Panc1 (cell line): ENCODE measurements at regions not wholly inside any gene's neighbourhood (a gene's known extent, or its start where the extent isn't known, plus 50 kb on each side); places are given as distances from the start of the nearest gene placed in this dataset.

Experiments used
- ATAC-seq: fragments of 200-7000 bp; cut with Tn5 transposase; 2 replicates; pipeline ENCODE4 v1.9.1; 2020; ENCODE audit warnings: mild to moderate bottlenecking, moderate library complexity
- BruUV-seq: library from RNA; stranded (reverse); fragments of 400-500 nt; replicated peaks from 2 replicates; lab custom pipeline; 2021; lab: Mats Ljungman, UMichigan
- CTCF ChIA-PET: fragments of 300-600 bp; sonication (Branson Sonifier 250); formaldehyde crosslinking; loops from one replicate; lab custom pipeline; 2022; ENCODE audit warnings: antibody characterized with exemption; lab: Charles Lee
- POLR2A ChIA-PET: fragments of 300-600 bp; sonication (Branson Sonifier 250); formaldehyde crosslinking; loops from one replicate; lab custom pipeline; 2022; ENCODE audit warnings: antibody characterized with exemption; lab: Charles Lee
- DNase-seq: peaks from one replicate; pipeline ENCODE4 v3.0.0-alpha.2; 2010; ENCODE audit warnings: low read depth, low spot score
- H3K27ac ChIP-seq: 2 replicates; pipeline ENCODE4 v1.5.1; 2011; ENCODE audit warnings: mild to moderate bottlenecking, low read length, inconsistent platforms
- H3K27me3 ChIP-seq: fragments of 200-500 bp; sonication (Bioruptor generic); 2 replicates; pipeline ENCODE4 v1.6.0; 2014; ENCODE audit warnings: low read length, inconsistent platforms; ENCODE audit not compliant: control insufficient read depth, insufficient read depth
- H3K36me3 ChIP-seq: fragments of 200-500 bp; sonication (Bioruptor generic); 2 replicates; pipeline ENCODE4 v1.5.1; 2014; ENCODE audit warnings: inconsistent platforms, mild to moderate bottlenecking, low read length, moderate library complexity; ENCODE audit not compliant: control insufficient read depth, insufficient read depth
- H3K4me1 ChIP-seq: 2 replicates; pipeline ENCODE4 v1.5.1; 2011; ENCODE audit warnings: inconsistent platforms, mild to moderate bottlenecking, low read length, moderate library complexity; ENCODE audit not compliant: control insufficient read depth, insufficient read depth
- H3K4me3 ChIP-seq, 2 experiments: 2 replicates each; pipeline ENCODE4 v1.5.1; 2011 to 2012; ENCODE audit warnings: low read depth in 2 of 2, low read length in 2 of 2, mild to moderate bottlenecking in 2 of 2, inconsistent platforms in 1 of 2, moderate library complexity in 1 of 2
- H3K9me3 ChIP-seq: fragments of 200-500 bp; sonication (Bioruptor generic); 2 replicates; pipeline ENCODE4 v1.5.1; 2014; ENCODE audit warnings: low read depth, mild to moderate bottlenecking, inconsistent platforms, low read length, moderate library complexity; ENCODE audit not compliant: control insufficient read depth, insufficient read depth
- POLR2AphosphoS5 ChIP-seq: IDR thresholded peaks from 2 replicates; pipeline ENCODE4 v1.6.1; 2012; ENCODE audit warnings: mild to moderate bottlenecking, low read depth, low read length, moderate library complexity
- REST ChIP-seq, 2 experiments: IDR thresholded peaks; 2 replicates each; pipeline ENCODE4 v1.6.1; 2011 to 2012; ENCODE audit warnings: low read depth in 2 of 2, control low read depth in 1 of 2, low read length in 1 of 2, mild to moderate bottlenecking in 1 of 2, moderate library complexity in 1 of 2; ENCODE audit not compliant: insufficient read depth in 1 of 2
- SIN3A ChIP-seq: IDR thresholded peaks from 2 replicates; pipeline ENCODE4 v1.6.1; 2012; ENCODE audit warnings: low read depth, mild to moderate bottlenecking, low read length, moderate library complexity, borderline replicate concordance; ENCODE audit not compliant: insufficient read depth
- TCF7L2 ChIP-seq: IDR thresholded peaks from 2 replicates; pipeline ENCODE4 v1.6.1; 2011; ENCODE audit warnings: mild to moderate bottlenecking, low read depth, low read length, inconsistent platforms
- in situ Hi-C: cut with HindIII; loops from 2 replicates; pipeline ENCODE4 v1.10.0; 2016; ENCODE audit warnings: low sequenced_read_pairs, low pct_unique_long_range_greater_than_20kb
- intact Hi-C: fragments of 100-400 bp; cut with micrococcal nuclease; formaldehyde crosslinking; loops from one replicate; pipeline ENCODE4 v1.10.0; 2022; ENCODE audit not compliant: unreplicated experiment
- TF ChIP-seq, protein P1 (sequence below): fragments of 450-650 bp; IDR thresholded peaks from 2 replicates; pipeline ENCODE4 v1.5.1; 2017; ENCODE audit warnings: mild to moderate bottlenecking

GRCh38 chr15:61421938-61422337 is 192.8 kb upstream of the RORA start:
- TF ChIP-seq REST (IDR thresholded peaks at IDR 0.05; ENCODE audit: insufficient read depth in 1 of 2, low read depth in 2 of 2, low read length in 1 of 2) (no peak), POLR2AphosphoS5 (no peak), SIN3A (no peak), TCF7L2 (no peak)
- TF ChIP-seq, protein P1, sequence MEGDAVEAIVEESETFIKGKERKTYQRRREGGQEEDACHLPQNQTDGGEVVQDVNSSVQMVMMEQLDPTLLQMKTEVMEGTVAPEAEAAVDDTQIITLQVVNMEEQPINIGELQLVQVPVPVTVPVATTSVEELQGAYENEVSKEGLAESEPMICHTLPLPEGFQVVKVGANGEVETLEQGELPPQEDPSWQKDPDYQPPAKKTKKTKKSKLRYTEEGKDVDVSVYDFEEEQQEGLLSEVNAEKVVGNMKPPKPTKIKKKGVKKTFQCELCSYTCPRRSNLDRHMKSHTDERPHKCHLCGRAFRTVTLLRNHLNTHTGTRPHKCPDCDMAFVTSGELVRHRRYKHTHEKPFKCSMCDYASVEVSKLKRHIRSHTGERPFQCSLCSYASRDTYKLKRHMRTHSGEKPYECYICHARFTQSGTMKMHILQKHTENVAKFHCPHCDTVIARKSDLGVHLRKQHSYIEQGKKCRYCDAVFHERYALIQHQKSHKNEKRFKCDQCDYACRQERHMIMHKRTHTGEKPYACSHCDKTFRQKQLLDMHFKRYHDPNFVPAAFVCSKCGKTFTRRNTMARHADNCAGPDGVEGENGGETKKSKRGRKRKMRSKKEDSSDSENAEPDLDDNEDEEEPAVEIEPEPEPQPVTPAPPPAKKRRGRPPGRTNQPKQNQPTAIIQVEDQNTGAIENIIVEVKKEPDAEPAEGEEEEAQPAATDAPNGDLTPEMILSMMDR: no peak
- BruUV-seq: no TSS peak
- DNase-seq: no peak
- Histone ChIP-seq H3K4me3 (no peak overlapping the region), H3K27ac (no peak overlapping the region), H3K27me3 (no peaks in the 10 kb centered on the region), H3K9me3 (no peaks in the 10 kb centered on the region), H3K4me1 (no peaks in the 10 kb centered on the region), H3K36me3 (no peaks in the 10 kb centered on the region)
- ChIA-PET CTCF (no interaction called here), POLR2A (no interaction called here)
- intact Hi-C loops (no loop called here), in situ Hi-C loops (no loop called here)
- ATAC-seq: no peak

DNA sequence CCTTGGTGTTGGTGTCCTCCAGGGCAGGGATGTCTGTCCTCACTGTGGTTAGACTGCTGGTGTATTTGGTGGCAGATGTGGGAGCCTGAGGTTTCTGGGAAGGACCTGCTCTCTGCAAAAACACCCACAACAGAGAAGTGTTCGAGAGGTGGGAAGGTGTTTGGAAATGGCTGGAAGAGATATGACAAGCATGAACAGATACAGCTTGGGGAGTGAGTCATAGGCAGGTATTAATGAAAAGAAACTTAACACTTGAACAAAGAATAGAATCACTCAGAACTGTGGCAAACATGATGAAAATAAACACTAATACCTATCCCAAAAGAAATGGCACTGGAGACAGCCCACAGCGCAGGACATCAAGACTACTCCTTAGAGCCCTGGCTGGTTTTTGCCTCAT is 192.4 kb upstream of the RORA start:
- CTCF ChIA-PET: no interaction called here
- TF ChIP-seq POLR2AphosphoS5 (no peak), TCF7L2 (no peak), SIN3A (no peak), REST (IDR thresholded peaks at IDR 0.05; ENCODE audit: insufficient read depth in 1 of 2, low read depth in 2 of 2, low read length in 1 of 2) (no peak)
- TF ChIP-seq, protein P1: no peak
- in situ Hi-C loops: no loop called here
- no peaks in the 10 kb centered on the region for H3K27me3 ChIP-seq
- ATAC-seq (no peak), DNase-seq (no peak)
- H3K36me3 ChIP-seq: no peaks in the 10 kb centered on the region
- POLR2A ChIA-PET: no interaction called here
- H3K9me3 ChIP-seq: no peaks in the 10 kb centered on the region
- no peak overlapping the region for H3K27ac ChIP-seq
- H3K4me1 ChIP-seq: no peaks in the 10 kb centered on the region
- H3K4me3 ChIP-seq: no peak overlapping the region
- intact Hi-C loops: no loop called here
- BruUV-seq: no TSS peak
